CD4-positive, alpha-beta T cell treated with Interleukin-10 for 1 hour (primary cell): ENCODE measurements at regions not wholly inside any gene's neighbourhood (a gene's known extent, or its start where the extent isn't known, plus 50 kb on each side); places are given as distances from the start of the nearest gene placed in this dataset.

Source experiments
- DNase-seq: peaks from one replicate; pipeline ENCODE4 v3.0.0-alpha.2; 2020

DNA sequence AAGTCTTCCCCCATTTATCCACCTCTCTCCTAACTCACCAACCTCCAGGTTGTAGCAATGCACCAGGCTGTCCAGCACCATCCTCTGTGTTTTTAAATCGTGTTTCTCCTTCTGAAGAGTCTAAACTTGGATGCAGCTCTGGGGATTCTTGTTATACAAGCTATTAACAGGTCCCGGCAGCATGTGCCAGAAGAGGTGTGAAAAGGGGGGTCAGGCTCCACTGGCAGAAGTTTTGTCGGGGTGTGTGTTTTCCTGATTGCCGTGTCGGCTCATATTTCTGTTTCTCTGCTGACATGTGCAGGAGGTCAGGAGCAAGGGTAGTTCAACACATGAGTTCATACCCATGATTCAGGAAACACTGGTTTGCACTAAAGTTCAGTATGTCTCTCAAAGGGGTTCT lies 658.6 kb upstream of the CAMK1G start:
- no peak for DNase-seq

GRCh38 chr1:208928349-208929010 lies 655.0 kb upstream of the CAMK1G start:
- no peak for DNase-seq

- no peak for DNase-seq
Observed at GRCh38 chr1:208929575-208929974, 653.9 kb upstream of the CAMK1G start.

GRCh38 chr1:208931936-208932335 lies 651.6 kb upstream of the CAMK1G start:
- no peak for DNase-seq

DNA sequence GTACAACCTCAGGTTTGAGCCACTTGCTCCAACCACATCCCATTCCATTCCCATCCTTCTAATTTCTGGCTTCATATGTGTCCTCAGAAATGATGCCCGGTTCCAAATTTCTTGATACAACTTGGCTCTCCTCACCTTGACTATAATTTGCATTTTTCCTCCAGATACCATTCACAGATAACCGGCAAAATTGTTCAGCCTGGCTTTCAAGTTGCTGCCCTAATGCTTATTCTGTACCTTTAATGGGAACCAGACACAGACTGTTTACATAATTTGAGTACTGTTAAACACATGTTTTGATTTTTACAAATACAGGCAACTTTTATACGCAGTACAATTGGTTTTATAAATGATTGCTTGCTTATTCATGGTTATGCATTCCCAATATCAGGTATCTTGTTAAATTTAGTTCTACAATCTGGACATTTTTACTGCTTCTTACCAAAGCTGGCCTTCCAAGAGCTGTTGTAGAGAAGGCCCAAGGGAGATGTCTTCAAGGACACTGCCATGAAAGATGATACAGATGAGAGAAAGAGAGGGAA lies 649.5 kb upstream of the CAMK1G start:
- DNase-seq, result no peak

DNA sequence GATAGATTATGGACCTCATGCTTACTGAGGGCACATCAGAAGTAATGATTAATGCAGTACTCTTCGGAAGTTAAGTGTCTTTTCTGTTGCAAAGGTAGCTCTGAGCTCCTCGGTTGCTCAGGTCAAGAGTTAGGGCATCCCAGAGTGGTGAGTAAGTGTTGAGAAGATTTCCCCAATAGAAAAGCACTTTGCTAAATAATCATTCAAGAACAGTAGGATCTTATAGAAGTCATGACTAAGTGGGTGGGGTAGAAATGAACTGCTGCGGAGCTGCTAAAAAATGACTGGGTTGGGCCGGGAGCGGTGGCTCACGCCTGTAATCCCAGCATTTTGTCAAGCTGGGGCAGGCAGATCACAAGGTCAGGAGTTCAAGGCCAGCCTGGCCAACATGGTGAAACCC lies 648.6 kb upstream of the CAMK1G start:
- no peak for DNase-seq

GRCh38 chr1:208935517-208936187 lies 647.9 kb upstream of the CAMK1G start:
- DNase-seq, result no peak

- DNase-seq, result no peak
Observed at GRCh38 chr1:208939537-208940085, 643.9 kb upstream of the CAMK1G start.

GRCh38 chr1:208942394-208943130 lies 641.0 kb upstream of the CAMK1G start:
- no peak for DNase-seq

- no peak for DNase-seq
Observed at GRCh38 chr1:208943291-208943690, 640.2 kb upstream of the CAMK1G start.

DNA sequence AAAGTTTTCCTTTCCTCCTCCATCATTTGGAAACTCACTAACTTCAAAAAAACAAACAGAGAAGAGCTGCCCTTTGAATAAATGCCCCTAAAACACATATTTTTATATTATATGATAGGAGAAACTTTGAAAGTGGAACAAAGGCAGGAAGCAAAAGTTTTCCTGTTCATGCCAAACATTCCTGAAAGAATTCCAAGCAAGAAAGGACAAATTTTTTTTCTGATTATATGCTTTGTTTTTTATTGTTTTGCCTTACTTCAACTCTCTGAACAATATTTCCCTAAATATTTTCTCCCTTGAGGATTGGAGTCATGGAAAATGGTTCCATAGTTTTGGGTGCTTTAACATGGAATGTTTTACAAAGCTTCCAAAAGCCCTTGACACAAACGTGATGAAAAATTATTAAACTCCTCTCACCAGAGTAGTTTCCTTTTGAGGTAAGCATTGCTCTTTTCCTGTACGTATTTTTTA lies 638.5 kb upstream of the CAMK1G start:
- no peak for DNase-seq

DNA sequence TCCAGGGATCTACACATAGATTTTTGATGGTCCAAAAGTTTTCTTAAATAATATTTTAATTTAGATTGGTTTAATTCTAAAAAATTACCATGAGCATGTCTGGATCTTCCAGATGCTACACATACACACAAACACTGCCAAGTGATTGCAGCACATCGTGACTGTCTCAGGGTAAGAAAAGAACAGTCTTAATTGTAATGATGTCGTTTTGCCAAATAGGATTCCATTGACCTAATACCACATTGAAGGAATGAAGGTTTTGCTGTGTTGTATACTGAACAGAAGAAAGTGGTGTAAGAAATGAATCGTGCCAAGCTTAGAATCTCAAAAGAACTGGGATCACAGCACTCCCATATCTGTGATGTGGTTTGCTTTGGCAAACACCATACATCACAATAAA lies 633.3 kb upstream of the CAMK1G start:
- no peak for DNase-seq

DNA sequence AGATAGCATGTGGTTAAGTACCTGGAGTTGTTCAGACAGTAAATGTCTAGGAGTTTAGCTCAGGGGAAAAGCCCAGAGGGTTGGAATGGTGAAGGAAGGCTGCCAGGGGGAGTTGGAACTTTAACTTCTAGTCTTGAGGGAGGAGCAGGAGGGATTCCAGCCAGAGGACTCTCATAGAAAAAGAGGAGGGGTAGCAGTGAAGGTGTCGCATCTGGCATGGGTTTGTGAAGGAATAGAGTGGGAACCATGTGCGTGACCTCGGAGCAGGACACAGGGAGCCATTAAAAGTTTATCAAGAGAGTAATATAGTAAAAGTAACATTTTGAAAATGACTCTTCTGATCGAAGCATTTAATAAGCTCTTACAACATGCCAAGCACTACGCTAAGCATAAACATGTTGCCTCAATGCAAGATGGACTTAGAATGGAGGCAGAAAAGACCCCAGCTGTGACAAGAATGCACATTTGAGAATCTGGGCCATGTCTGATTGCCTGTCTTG lies 632.4 kb upstream of the CAMK1G start:
- no peak for DNase-seq

- DNase-seq, result no peak
Observed at GRCh38 chr1:208951908-208952307, 631.6 kb upstream of the CAMK1G start.

DNA sequence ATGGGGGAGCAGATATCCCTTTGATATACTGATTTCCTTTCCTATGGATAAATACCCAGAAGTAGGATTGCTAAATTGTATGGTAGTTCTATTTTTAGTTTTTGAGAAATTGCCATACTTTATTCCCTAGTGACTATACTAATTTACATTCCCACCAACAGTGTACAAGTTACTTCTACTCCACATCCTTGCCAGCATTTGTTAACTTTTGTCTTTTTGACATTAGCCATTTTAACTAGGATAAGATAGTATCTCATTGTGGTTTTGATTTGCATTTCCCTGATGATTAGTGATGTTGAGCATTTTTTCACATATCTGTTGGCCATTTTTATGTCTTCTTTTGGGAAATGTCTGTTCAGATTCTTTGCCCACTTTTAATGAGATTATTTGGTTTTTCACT lies 620.6 kb upstream of the CAMK1G start:
- DNase-seq, result no peak

GRCh38 chr1:208965351-208965750 lies 618.2 kb upstream of the CAMK1G start:
- no peak for DNase-seq

GRCh38 chr1:208967334-208967733 lies 616.2 kb upstream of the CAMK1G start:
- DNase-seq, result no peak

DNA sequence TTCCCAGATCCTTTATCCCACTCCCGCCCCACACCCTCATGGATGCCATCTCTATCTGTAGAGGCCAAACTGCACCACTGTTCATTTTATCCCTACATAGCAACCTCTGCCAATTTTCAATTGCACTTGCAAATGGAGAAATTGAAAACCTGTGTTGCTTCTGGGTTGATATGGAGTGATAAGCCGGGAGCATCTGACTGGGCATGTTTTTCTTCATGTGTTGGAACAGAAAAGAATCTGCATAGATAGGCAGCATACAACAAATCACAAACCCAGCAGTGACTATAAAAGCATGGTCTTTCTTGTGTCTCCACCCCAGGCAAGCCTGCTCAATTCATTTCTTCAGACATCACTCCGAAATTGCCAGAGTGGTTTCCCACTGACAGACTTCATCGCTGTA lies 608.8 kb upstream of the CAMK1G start:
- no peak for DNase-seq

DNA sequence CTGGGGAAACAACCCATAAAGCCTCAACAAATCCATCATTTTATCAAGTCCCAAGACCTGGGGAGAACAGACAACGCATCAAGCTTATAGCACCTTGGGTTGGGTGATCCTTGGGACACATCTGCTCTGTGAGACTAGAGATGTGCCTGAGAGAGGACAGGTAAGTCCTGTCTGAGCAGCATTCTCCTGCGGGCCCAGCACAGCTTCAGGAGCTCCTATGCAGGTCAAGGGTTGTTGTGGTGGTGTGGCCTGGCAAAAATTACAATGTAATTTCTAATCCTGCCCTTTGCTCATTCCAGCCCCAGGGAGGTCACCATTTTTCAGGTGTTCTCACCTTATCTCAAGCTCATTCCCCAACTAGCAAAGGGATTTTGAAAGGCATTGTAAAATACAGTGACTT lies 608.1 kb upstream of the CAMK1G start:
- DNase-seq, result no peak

GRCh38 chr1:208977012-208977411 lies 606.5 kb upstream of the CAMK1G start:
- DNase-seq, result no peak

- DNase-seq, result no peak
Observed at GRCh38 chr1:208977638-208978256, 605.8 kb upstream of the CAMK1G start.

DNA sequence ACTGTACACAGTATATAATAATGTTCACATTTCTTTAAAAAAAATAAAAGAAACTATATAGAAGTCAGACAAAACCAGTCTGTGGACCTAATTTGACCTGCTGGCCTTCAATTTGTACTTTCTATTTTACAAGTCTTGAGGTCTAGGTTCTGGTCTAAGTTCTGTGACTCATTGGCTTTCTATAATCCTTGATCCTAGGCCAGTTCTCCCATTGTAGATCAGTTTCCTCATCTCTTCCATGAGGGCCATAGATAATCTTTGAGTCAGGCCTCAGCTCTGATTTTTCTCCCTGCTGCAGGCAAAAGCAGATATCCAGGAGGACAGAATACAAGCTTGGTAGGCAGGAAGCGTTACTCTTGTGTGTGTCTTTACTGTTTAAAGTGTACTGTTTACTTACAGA lies 603.7 kb upstream of the CAMK1G start:
- no peak for DNase-seq

DNA sequence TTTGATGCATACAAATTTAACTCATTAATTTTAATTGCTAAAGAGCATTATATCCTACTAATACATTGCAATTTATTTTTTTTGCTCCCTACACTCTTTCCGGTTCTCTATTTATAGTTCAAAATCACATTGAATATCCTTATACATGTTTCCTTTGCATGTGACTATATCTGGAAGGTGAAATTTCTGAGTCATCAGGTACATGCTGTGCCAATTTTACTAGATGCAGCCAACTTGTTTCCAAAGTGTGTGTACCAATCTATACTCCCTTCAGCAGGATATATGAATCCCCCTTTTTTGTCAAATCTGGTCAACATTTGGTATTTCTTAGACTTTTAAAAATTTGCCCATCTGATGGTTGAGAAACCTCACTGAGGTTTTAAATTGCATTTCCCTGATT lies 602.9 kb upstream of the CAMK1G start:
- no peak for DNase-seq
